Immature natural killer cell (primary cell): ENCODE measurements at regions not wholly inside any gene's neighbourhood (a gene's known extent, or its start where the extent isn't known, plus 50 kb on each side); places are given as distances from the start of the nearest gene placed in this dataset.
A peak's percentile ranks its signal among the peaks of the same experiment; 100 is the strongest.
"Not testable (repeated sequence)": the region's sequence is repeated elsewhere in the genome, so short reads cannot be mapped to it uniquely, and the experiment has no call there.

ENCODE experiments used
- DNase-seq, 3 donors: peaks; one replicate each; pipeline ENCODE4 v3.0.0; 2022; ENCODE audit warnings: mixed read lengths in 1 of 3
- H3K27ac Mint-ChIP-seq, 6 donors: one replicate each; pipeline ENCODE4 v1.8.0; 2020; ENCODE audit warnings: mixed read lengths in 6 of 6, mild to moderate bottlenecking in 5 of 6, inconsistent platforms in 4 of 6, moderate library complexity in 3 of 6
- H3K27me3 Mint-ChIP-seq, 3 donors: one replicate each; pipeline ENCODE4 v1.8.0; 2020 to 2021; ENCODE audit warnings: low read depth in 3 of 3, mild to moderate bottlenecking in 3 of 3, mixed read lengths in 3 of 3, moderate library complexity in 3 of 3, inconsistent platforms in 1 of 3
- H3K36me3 Mint-ChIP-seq, 3 donors: one replicate each; pipeline ENCODE4 v1.8.0; 2020; ENCODE audit warnings: mixed read lengths in 3 of 3, inconsistent platforms in 2 of 3, mild to moderate bottlenecking in 2 of 3
- H3K4me1 Mint-ChIP-seq, 2 donors: one replicate each; pipeline ENCODE4 v1.8.0; 2020; ENCODE audit warnings: inconsistent platforms in 2 of 2, mild to moderate bottlenecking in 2 of 2, mixed read lengths in 2 of 2, moderate library complexity in 1 of 2
- H3K4me3 Mint-ChIP-seq, 5 donors: one replicate each; pipeline ENCODE4 v1.8.0; 2020; ENCODE audit warnings: mild to moderate bottlenecking in 5 of 5, mixed read lengths in 5 of 5, inconsistent platforms in 3 of 5, moderate library complexity in 3 of 5
- H3K9me3 Mint-ChIP-seq, 6 donors: one replicate each; pipeline ENCODE4 v1.8.0; 2020; ENCODE audit warnings: mild to moderate bottlenecking in 6 of 6, mixed read lengths in 6 of 6, inconsistent platforms in 4 of 6, moderate library complexity in 3 of 6

- not testable (repeated sequence) for H3K4me3 Mint-ChIP-seq, H3K27ac Mint-ChIP-seq, H3K9me3 Mint-ChIP-seq
Observed at GRCh38 chr17:46460129-46460528, 52.1 kb upstream of the LRRC37A2 start.

GRCh38 chr17:46455069-46455468, 57.2 kb upstream of the LRRC37A2 start:
- not testable (repeated sequence) for H3K27me3 Mint-ChIP-seq, H3K4me3 Mint-ChIP-seq, H3K9me3 Mint-ChIP-seq, H3K36me3 Mint-ChIP-seq, H3K4me1 Mint-ChIP-seq, DNase-seq, H3K27ac Mint-ChIP-seq

More at GRCh38 chr17:46460129-46460528, 52.1 kb upstream of the LRRC37A2 start:
- H3K27me3 Mint-ChIP-seq, DNase-seq, H3K36me3 Mint-ChIP-seq, H3K4me1 Mint-ChIP-seq: not testable (repeated sequence)

- H3K27me3 Mint-ChIP-seq, H3K36me3 Mint-ChIP-seq, H3K27ac Mint-ChIP-seq, H3K4me3 Mint-ChIP-seq, H3K9me3 Mint-ChIP-seq, H3K4me1 Mint-ChIP-seq, DNase-seq: not testable (repeated sequence)
Observed at GRCh38 chr17:46454572-46454971, 57.7 kb upstream of the LRRC37A2 start.

GRCh38 chr17:46453077-46453476, 59.2 kb upstream of the LRRC37A2 start:
- H3K36me3 Mint-ChIP-seq, H3K4me1 Mint-ChIP-seq, H3K4me3 Mint-ChIP-seq, H3K9me3 Mint-ChIP-seq, H3K27ac Mint-ChIP-seq, H3K27me3 Mint-ChIP-seq, DNase-seq: not testable (repeated sequence)

- H3K27me3 Mint-ChIP-seq, H3K4me3 Mint-ChIP-seq, H3K27ac Mint-ChIP-seq, H3K4me1 Mint-ChIP-seq, H3K9me3 Mint-ChIP-seq, DNase-seq, H3K36me3 Mint-ChIP-seq: not testable (repeated sequence)
Observed at GRCh38 chr17:46445849-46446248, 66.4 kb upstream of the LRRC37A2 start.

- not testable (repeated sequence) for H3K4me1 Mint-ChIP-seq, H3K9me3 Mint-ChIP-seq, H3K36me3 Mint-ChIP-seq, H3K27me3 Mint-ChIP-seq, DNase-seq, H3K4me3 Mint-ChIP-seq, H3K27ac Mint-ChIP-seq
Observed at GRCh38 chr17:46445411-46445810, 66.9 kb upstream of the LRRC37A2 start.

GRCh38 chr17:46442153-46442552, 70.1 kb upstream of the LRRC37A2 start:
- H3K9me3 Mint-ChIP-seq, DNase-seq, H3K27me3 Mint-ChIP-seq, H3K4me3 Mint-ChIP-seq, H3K36me3 Mint-ChIP-seq, H3K27ac Mint-ChIP-seq, H3K4me1 Mint-ChIP-seq: not testable (repeated sequence)

- H3K4me3 Mint-ChIP-seq, H3K27me3 Mint-ChIP-seq, H3K9me3 Mint-ChIP-seq, H3K27ac Mint-ChIP-seq, H3K4me1 Mint-ChIP-seq, H3K36me3 Mint-ChIP-seq, DNase-seq: not testable (repeated sequence)
Observed at GRCh38 chr17:46440665-46441064, 71.6 kb upstream of the LRRC37A2 start.

GRCh38 chr17:46434450-46435062, 73.0 kb upstream of the ARL17B start:
- not testable (repeated sequence) for H3K4me1 Mint-ChIP-seq, DNase-seq

GRCh38 chr17:46430300-46430699, 68.7 kb upstream of the ARL17B start:
- not testable (repeated sequence) for H3K27ac Mint-ChIP-seq, H3K9me3 Mint-ChIP-seq, H3K36me3 Mint-ChIP-seq, H3K4me1 Mint-ChIP-seq, H3K27me3 Mint-ChIP-seq, DNase-seq, H3K4me3 Mint-ChIP-seq

More at GRCh38 chr17:46434450-46435062, 73.0 kb upstream of the ARL17B start:
- not testable (repeated sequence) for H3K27me3 Mint-ChIP-seq, H3K36me3 Mint-ChIP-seq, H3K9me3 Mint-ChIP-seq, H3K27ac Mint-ChIP-seq, H3K4me3 Mint-ChIP-seq

GRCh38 chr17:46429675-46430074, 68.1 kb upstream of the ARL17B start:
- not testable (repeated sequence) for H3K27ac Mint-ChIP-seq, H3K9me3 Mint-ChIP-seq, DNase-seq

GRCh38 chr17:46424187-46424884, 62.8 kb upstream of the ARL17B start:
- not testable (repeated sequence) for H3K27ac Mint-ChIP-seq, H3K4me1 Mint-ChIP-seq, H3K9me3 Mint-ChIP-seq, H3K36me3 Mint-ChIP-seq, H3K27me3 Mint-ChIP-seq, H3K4me3 Mint-ChIP-seq
- DNase-seq: peak in 1 of 3 donors; percentile 5

More at GRCh38 chr17:46429675-46430074, 68.1 kb upstream of the ARL17B start:
- H3K4me3 Mint-ChIP-seq, H3K27me3 Mint-ChIP-seq, H3K36me3 Mint-ChIP-seq, H3K4me1 Mint-ChIP-seq: not testable (repeated sequence)

- H3K9me3 Mint-ChIP-seq, H3K4me1 Mint-ChIP-seq, H3K27ac Mint-ChIP-seq, H3K4me3 Mint-ChIP-seq, H3K27me3 Mint-ChIP-seq, DNase-seq, H3K36me3 Mint-ChIP-seq: not testable (repeated sequence)
Observed at GRCh38 chr17:46417907-46418306, 56.3 kb upstream of the ARL17B start.

GRCh38 chr17:46417261-46417660, 55.7 kb upstream of the ARL17B start:
- H3K4me3 Mint-ChIP-seq, H3K27me3 Mint-ChIP-seq, H3K27ac Mint-ChIP-seq, H3K36me3 Mint-ChIP-seq, DNase-seq, H3K9me3 Mint-ChIP-seq, H3K4me1 Mint-ChIP-seq: not testable (repeated sequence)

GRCh38 chr17:46414559-46414958, 53.0 kb upstream of the ARL17B start:
- H3K36me3 Mint-ChIP-seq, H3K4me3 Mint-ChIP-seq, H3K4me1 Mint-ChIP-seq, H3K27me3 Mint-ChIP-seq, H3K9me3 Mint-ChIP-seq, H3K27ac Mint-ChIP-seq, DNase-seq: not testable (repeated sequence)
